ENCODE measurements at regions not wholly inside any gene's neighbourhood (a gene's known extent, or its start where the extent isn't known, plus 50 kb on each side); places are given as distances from the start of the nearest gene placed in this dataset.

GRCh38 chr7:20980232-20980631 is 193.5 kb upstream of the SP8 start:
- TF ChIP-seq CTCF (IDR thresholded peaks at IDR 0.05; ENCODE audit: low read length) (no peak), EZH2phosphoT487 (IDR thresholded peaks at IDR 0.05; ENCODE audit: low read length) (no peak), EZH2 (optimal IDR thresholded peaks at IDR 0.05; ENCODE audit: low read depth, low read length) (no peak)

Measured in MM.1S (cell line).